Neuronal stem cell (in vitro differentiated cells): ENCODE measurements at regions not wholly inside any gene's neighbourhood (a gene's known extent, or its start where the extent isn't known, plus 50 kb on each side); places are given as distances from the start of the nearest gene placed in this dataset.

ENCODE experiments used
- DNase-seq: peaks from one replicate; pipeline ENCODE4 v3.0.0-alpha.2; 2013; ENCODE audit warnings: low spot score
- H2AFZ ChIP-seq: one replicate; pipeline ENCODE4 v1.6.1; 2013; ENCODE audit warnings: mild to moderate bottlenecking, low read length, inconsistent platforms
- H2AK5ac ChIP-seq: 2 replicates; pipeline ENCODE4 v1.6.1; 2013; ENCODE audit warnings: low read depth, mild to moderate bottlenecking, inconsistent platforms, low read length, moderate library complexity, mixed read lengths
- H2BK120ac ChIP-seq: 2 replicates; pipeline ENCODE4 v1.6.1; 2013; ENCODE audit warnings: low read depth, mild to moderate bottlenecking, inconsistent platforms, low read length, moderate library complexity, mixed read lengths
- H2BK12ac ChIP-seq: one replicate; pipeline ENCODE4 v1.6.1; 2013; ENCODE audit warnings: low read length, inconsistent platforms
- H2BK15ac ChIP-seq: 2 replicates; pipeline ENCODE4 v1.6.1; 2013; ENCODE audit warnings: mild to moderate bottlenecking, low read length, inconsistent platforms, mixed read lengths
- H2BK5ac ChIP-seq: one replicate; pipeline ENCODE4 v1.6.1; 2013; ENCODE audit warnings: inconsistent platforms, mild to moderate bottlenecking, low read length, moderate library complexity
- H3K14ac ChIP-seq: one replicate; pipeline ENCODE4 v1.6.1; 2013; ENCODE audit warnings: low read length, inconsistent platforms
- H3K18ac ChIP-seq: 2 replicates; pipeline ENCODE4 v1.6.1; 2013; ENCODE audit warnings: low read length, inconsistent platforms
- H3K23ac ChIP-seq: 2 replicates; pipeline ENCODE4 v1.6.1; 2013; ENCODE audit warnings: low read depth, mild to moderate bottlenecking, mixed read lengths, low read length, inconsistent platforms; ENCODE audit not compliant: poor library complexity
- H3K27ac ChIP-seq: replicated peaks from 3 replicates; pipeline ENCODE4 v1.5.1; 2013; ENCODE audit warnings: low read length, inconsistent platforms
- H3K27me3 ChIP-seq, 3 experiments: 2 replicates each; pipeline ENCODE4 v1.6.1; 2013; ENCODE audit warnings: low read length in 3 of 3, mild to moderate bottlenecking in 2 of 3, inconsistent platforms in 1 of 3, low read depth in 1 of 3, mixed read lengths in 1 of 3, moderate library complexity in 1 of 3; ENCODE audit not compliant: control insufficient read depth in 3 of 3, insufficient read depth in 3 of 3
- H3K36me3 ChIP-seq, 2 donors: replicated peaks in 1 of 2; 2 replicates each; pipeline ENCODE4 v1.6.1; 2013; ENCODE audit warnings: low read length in 2 of 2; ENCODE audit not compliant: control insufficient read depth in 2 of 2, insufficient read depth in 2 of 2
- H3K4ac ChIP-seq: 2 replicates; pipeline ENCODE4 v1.6.1; 2013; ENCODE audit warnings: inconsistent platforms, mild to moderate bottlenecking, low read length, moderate library complexity
- H3K4me1 ChIP-seq, 2 donors: 1 replicate in 1 of 2; 2 replicates in 1 of 2; pipeline ENCODE4 v1.6.1; 2013; ENCODE audit warnings: low read length in 2 of 2, low read depth in 1 of 2; ENCODE audit not compliant: control insufficient read depth in 2 of 2, insufficient read depth in 1 of 2
- H3K4me2 ChIP-seq: one replicate; pipeline ENCODE4 v1.6.1; 2013; ENCODE audit warnings: mild to moderate bottlenecking, low read length, inconsistent platforms; ENCODE audit not compliant: insufficient read depth, poor library complexity, severe bottlenecking
- H3K4me3 ChIP-seq, 2 donors: 2 replicates each; pipeline ENCODE4 v1.5.1; 2013; ENCODE audit warnings: low read length in 2 of 2, mild to moderate bottlenecking in 2 of 2, inconsistent platforms in 1 of 2, moderate library complexity in 1 of 2
- H3K79me1 ChIP-seq: one replicate; pipeline ENCODE4 v1.6.1; 2013; ENCODE audit warnings: low read depth, mild to moderate bottlenecking, inconsistent platforms, low read length, moderate library complexity
- H3K9ac ChIP-seq: one replicate; pipeline ENCODE4 v1.6.1; 2013; ENCODE audit warnings: mild to moderate bottlenecking, low read depth, low read length, inconsistent platforms; ENCODE audit not compliant: poor library complexity
- H3K9me3 ChIP-seq, 2 donors: replicated peaks in 1 of 2; 2 replicates each; pipeline versions ENCODE3 to v1.6.1; 2013; ENCODE audit warnings: low read length in 2 of 2, mild to moderate bottlenecking in 2 of 2, inconsistent platforms in 1 of 2, low read depth in 1 of 2, mixed read lengths in 1 of 2, moderate library complexity in 1 of 2; ENCODE audit not compliant: control insufficient read depth in 2 of 2, insufficient read depth in 1 of 2
- H4K8ac ChIP-seq: one replicate; pipeline ENCODE4 v1.6.1; 2013; ENCODE audit warnings: low read depth, mild to moderate bottlenecking, inconsistent platforms, low read length, moderate library complexity
- H4K91ac ChIP-seq: one replicate; pipeline ENCODE4 v1.6.1; 2013; ENCODE audit warnings: low read length, low read depth, mild to moderate bottlenecking, inconsistent platforms; ENCODE audit not compliant: poor library complexity
- WGBS, 2 donors: extraction: QIAGEN DNeasy Blood & Tissue Kit; methylation state at CpG; one replicate each; pipeline ENCODE4 v1.1.7; 2013; ENCODE audit warnings: missing lambda C conversion rate in 2 of 2, mixed read lengths in 1 of 2; ENCODE audit not compliant: insufficient read length in 2 of 2, insufficient replicate concordance in 1 of 2; ENCODE audit errors: extremely low coverage in 2 of 2; 5-methylcytosine and 5-hydroxymethylcytosine counted together

DNA sequence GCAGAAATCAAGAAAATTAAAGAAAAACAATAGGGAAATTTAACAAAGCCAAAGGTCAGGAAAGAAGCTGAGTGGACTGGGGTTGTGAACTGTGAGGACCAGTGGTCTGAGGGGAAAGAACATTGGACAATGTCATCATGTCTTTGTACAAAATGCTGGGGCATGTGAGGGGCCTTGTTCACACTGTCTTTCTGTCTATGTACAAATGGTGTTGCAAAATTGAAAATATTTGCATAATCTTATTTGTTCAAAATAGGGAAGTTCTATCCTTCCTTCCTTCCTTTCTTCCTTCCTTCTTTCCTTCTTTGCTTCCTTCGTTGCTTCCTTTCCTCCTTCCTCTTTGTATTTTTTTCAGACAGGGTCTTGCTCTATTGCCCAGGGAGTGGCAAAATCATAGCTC, 79.2 kb upstream of the SCEL start:
- Histone ChIP-seq H3K9ac (no peak overlapping the region), H3K27me3 (no peaks in the 10 kb centered on the region), H2AK5ac (no peak overlapping the region), H3K27ac (no peak overlapping the region), H3K4me2 (no peak overlapping the region), H3K18ac (no peak overlapping the region), H2BK12ac (no peak overlapping the region), H3K4me3 (no peak overlapping the region), H3K79me1 (no peaks in the 10 kb centered on the region), H2BK120ac (no peak overlapping the region), H3K4me1 (peaks cover 4 to 7% of the 10 kb centered on the region in 2 donors), H4K8ac (no peak overlapping the region), H3K4ac (no peak overlapping the region), H4K91ac (no peak overlapping the region), H2BK15ac (no peak overlapping the region), H2AFZ (no peak overlapping the region), H2BK5ac (no peak overlapping the region), H3K23ac (no peak overlapping the region), H3K36me3 (no peaks in the 10 kb centered on the region), H3K14ac (no peak overlapping the region), H3K9me3 (no peaks in the 10 kb centered on the region)
- DNase-seq, result no peak
- no CpG with 5 or more reads among the region's 1 CpG for WGBS, 2 donors

- H2AK5ac ChIP-seq, result no peak overlapping the region
- no peaks in the 10 kb centered on the region for H3K79me1 ChIP-seq
- no peak overlapping the region for H4K91ac ChIP-seq
- no peaks in the 10 kb centered on the region for H3K9me3 ChIP-seq
- H3K27ac ChIP-seq, result no peak overlapping the region
- H3K18ac ChIP-seq, result no peak overlapping the region
- H3K9ac ChIP-seq, result no peak overlapping the region
- no peak overlapping the region for H2BK12ac ChIP-seq
- no peak overlapping the region for H3K23ac ChIP-seq
- no peak overlapping the region for H2AFZ ChIP-seq
- WGBS, 2 donors, result no CpG with 5 or more reads among the region's 2 CpGs
- no peak overlapping the region for H3K14ac ChIP-seq
- no peak for DNase-seq
- no peaks in the 10 kb centered on the region for H3K27me3 ChIP-seq
- no peak overlapping the region for H2BK5ac ChIP-seq
- no peak overlapping the region for H3K4ac ChIP-seq
- H3K4me1 ChIP-seq, result peaks cover 0 to 5% of the 10 kb centered on the region in 2 donors
- H2BK15ac ChIP-seq, result no peak overlapping the region
- H3K4me3 ChIP-seq, result no peak overlapping the region
- H3K4me2 ChIP-seq, result no peak overlapping the region
- H4K8ac ChIP-seq, result no peak overlapping the region
- no peaks in the 10 kb centered on the region for H3K36me3 ChIP-seq
- H2BK120ac ChIP-seq, result no peak overlapping the region
These were observed 86.2 kb upstream of the SCEL start for GRCh38 chr13:77449265-77449664.

DNA sequence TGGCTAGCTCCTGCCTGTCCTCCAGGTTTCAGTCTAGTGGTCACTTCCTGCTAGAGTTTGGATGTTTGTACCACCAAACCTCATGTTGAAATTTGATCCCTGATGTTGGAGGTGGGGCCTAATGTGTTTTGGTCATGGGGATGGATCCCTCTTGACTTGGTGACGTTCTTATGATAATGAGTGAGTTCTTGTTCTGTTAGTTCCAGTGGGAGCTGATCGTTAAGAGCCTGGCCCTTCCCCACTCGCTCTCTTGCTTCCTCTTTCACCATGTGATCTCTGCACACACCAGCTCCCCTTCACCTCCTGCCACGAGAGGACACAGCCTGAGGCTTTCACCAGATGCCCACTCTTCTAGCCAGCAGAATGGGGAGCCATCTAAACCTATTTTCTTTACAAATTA, 86.8 kb upstream of the SCEL start:
- Histone ChIP-seq H3K14ac (no peak overlapping the region), H2BK15ac (no peak overlapping the region), H4K91ac (no peak overlapping the region)

DNA sequence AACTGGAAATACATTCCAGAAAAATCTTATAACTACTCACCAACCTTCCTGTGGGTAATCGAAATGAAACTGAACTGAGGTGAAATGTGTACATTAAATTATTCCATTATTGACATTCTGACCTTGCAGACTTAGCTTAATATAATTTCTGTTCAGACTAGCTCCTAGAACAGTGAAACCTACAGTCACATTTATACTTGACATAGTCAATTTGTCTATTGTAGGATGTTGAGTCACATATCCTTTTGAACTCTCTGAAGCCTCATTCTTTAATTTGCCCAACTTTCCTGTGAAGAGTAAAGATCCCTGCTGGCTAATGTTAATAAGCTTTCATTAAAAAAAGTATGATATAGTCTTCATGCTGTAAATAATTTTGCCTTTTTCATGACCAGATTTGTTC, 92.0 kb upstream of the SCEL start:
- Histone ChIP-seq H3K4me1 (peaks cover 0 to 5% of the 10 kb centered on the region in 2 donors), H4K91ac (no peak overlapping the region), H4K8ac (no peak overlapping the region), H2AFZ (no peak overlapping the region), H3K4me3 (no peak overlapping the region), H2BK12ac (no peak overlapping the region), H3K27ac (no peak overlapping the region), H2BK120ac (no peak overlapping the region), H3K79me1 (no peaks in the 10 kb centered on the region), H2AK5ac (no peak overlapping the region), H3K9ac (no peak overlapping the region), H3K27me3 (no peaks in the 10 kb centered on the region), H3K9me3 (no peaks in the 10 kb centered on the region), H3K18ac (no peak overlapping the region), H3K14ac (no peak overlapping the region), H2BK5ac (no peak overlapping the region), H3K36me3 (no peaks in the 10 kb centered on the region), H3K4me2 (no peak overlapping the region), H3K4ac (no peak overlapping the region), H3K23ac (no peak overlapping the region), H2BK15ac (no peak overlapping the region)
- no peak for DNase-seq
- no CpG with 5 or more reads among the region's 1 CpG for WGBS, 2 donors

More for the DNA sequence above, 86.8 kb upstream of the SCEL start:
- no CpG with 5 or more reads among the region's 4 CpGs for WGBS, 2 donors
- no peak overlapping the region for H3K18ac ChIP-seq
- H3K79me1 ChIP-seq, result no peaks in the 10 kb centered on the region
- no peak for DNase-seq
- no peak overlapping the region for H3K4me2 ChIP-seq
- no peaks in the 10 kb centered on the region for H3K27me3 ChIP-seq
- H3K4me1 ChIP-seq, result peaks cover 0 to 5% of the 10 kb centered on the region in 2 donors
- H3K23ac ChIP-seq, result no peak overlapping the region
- H2AK5ac ChIP-seq, result no peak overlapping the region
- no peak overlapping the region for H3K27ac ChIP-seq
- no peak overlapping the region for H3K9ac ChIP-seq
- H2BK120ac ChIP-seq, result no peak overlapping the region
- H3K9me3 ChIP-seq, result no peaks in the 10 kb centered on the region
- no peaks in the 10 kb centered on the region for H3K36me3 ChIP-seq
- peak overlapping the region; percentile 36 for H2AFZ ChIP-seq
- H2BK12ac ChIP-seq, result no peak overlapping the region
- H3K4me3 ChIP-seq, result no peak overlapping the region
- no peak overlapping the region for H4K8ac ChIP-seq
- H2BK5ac ChIP-seq, result no peak overlapping the region
- H3K4ac ChIP-seq, result no peak overlapping the region
